Endodermal cell (in vitro differentiated cells): ENCODE measurements at regions not wholly inside any gene's neighbourhood (a gene's known extent, or its start where the extent isn't known, plus 50 kb on each side); places are given as distances from the start of the nearest gene placed in this dataset.

Experiments
- DNase-seq: peaks from one replicate; pipeline ENCODE4 v3.0.0-alpha.2; 2017
- H3K27ac ChIP-seq: 2 replicates; pipeline ENCODE4 v1.5.1; 2013; ENCODE audit warnings: mild to moderate bottlenecking, low read depth, low read length, moderate library complexity
- H3K27me3 ChIP-seq: 2 replicates; pipeline ENCODE4 v1.6.1; 2013; ENCODE audit warnings: mild to moderate bottlenecking, low read length, moderate library complexity; ENCODE audit not compliant: insufficient read depth, control insufficient read depth, poor library complexity, severe bottlenecking
- H3K36me3 ChIP-seq: 2 replicates; pipeline ENCODE4 v1.7.0; 2013; ENCODE audit warnings: mild to moderate bottlenecking, low read length, moderate library complexity; ENCODE audit not compliant: control insufficient read depth, insufficient read depth
- H3K4me1 ChIP-seq: one replicate; pipeline ENCODE4 v1.7.0; 2013; ENCODE audit warnings: low read length; ENCODE audit not compliant: control insufficient read depth, insufficient read depth
- H3K4me3 ChIP-seq: 2 replicates; pipeline ENCODE4 v1.5.1; 2013; ENCODE audit warnings: mild to moderate bottlenecking, low read length, moderate library complexity
- H3K9ac ChIP-seq: 2 replicates; pipeline ENCODE4 v1.6.1; 2013; ENCODE audit warnings: mild to moderate bottlenecking, low read length, moderate library complexity; ENCODE audit not compliant: poor library complexity, severe bottlenecking; ENCODE audit errors: extremely low read depth
- H3K9me3 ChIP-seq: 2 replicates; pipeline ENCODE4 v1.6.1; 2013; ENCODE audit warnings: mild to moderate bottlenecking, low read length, moderate library complexity; ENCODE audit not compliant: control insufficient read depth
- H3K27ac Mint-ChIP-seq: 2 replicates; pipeline ENCODE4 v1.8.0; 2020; ENCODE audit warnings: mixed read lengths
- H3K27me3 Mint-ChIP-seq: 2 replicates; pipeline ENCODE4 v1.8.0; 2021; ENCODE audit warnings: mild to moderate bottlenecking, mixed read lengths; ENCODE audit not compliant: insufficient read depth
- H3K36me3 Mint-ChIP-seq: 2 replicates; pipeline ENCODE4 v1.8.0; 2020; ENCODE audit warnings: low read depth, mixed read lengths
- H3K4me1 Mint-ChIP-seq: 2 replicates; pipeline ENCODE4 v1.8.0; 2020; ENCODE audit warnings: mixed read lengths
- H3K4me3 Mint-ChIP-seq: 2 replicates; pipeline ENCODE4 v1.8.0; 2020; ENCODE audit warnings: mild to moderate bottlenecking, moderate library complexity, mixed read lengths
- H3K9me3 Mint-ChIP-seq: 2 replicates; pipeline ENCODE4 v1.8.0; 2020; ENCODE audit warnings: mild to moderate bottlenecking, mixed read lengths
- CTCF ChIP-seq: fragments of 200-600 bp; sonication (generic); conservative IDR thresholded peaks from 2 replicates; pipeline ENCODE4 v1.5.0; 2021; ENCODE audit warnings: antibody characterized with exemption, mild to moderate bottlenecking
- WGBS, 2 experiments: methylation state at CpG; one replicate each; pipeline versions ENCODE4 v1.1.5 to v1.1.7; 2013; ENCODE audit warnings: missing lambda C conversion rate in 2 of 2, mixed read lengths in 1 of 2; ENCODE audit not compliant: insufficient coverage in 1 of 2, insufficient read length in 1 of 2; 5-methylcytosine and 5-hydroxymethylcytosine counted together

- Mint-ChIP-seq H3K27ac (no peak overlapping the region), H3K27me3 (peaks cover under 1% of the 10 kb centered on the region), H3K4me1 (peaks cover 18% of the 10 kb centered on the region), H3K9me3 (no peaks in the 10 kb centered on the region), H3K36me3 (no peaks in the 10 kb centered on the region), H3K4me3 (no peak overlapping the region)
- WGBS, 2 experiments: 94 to 100% methylated on average over 2 to 5 of the region's 5 CpGs
- no peak overlapping the region for H3K4me3 ChIP-seq
- no peaks in the 10 kb centered on the region for H3K36me3 ChIP-seq
- DNase-seq: no peak
- H3K4me1 ChIP-seq: no peaks in the 10 kb centered on the region
- no peak overlapping the region for H3K27ac ChIP-seq
- H3K9ac ChIP-seq: no peak overlapping the region
- H3K9me3 ChIP-seq: no peaks in the 10 kb centered on the region
- TF ChIP-seq CTCF: no peak
- no peaks in the 10 kb centered on the region for H3K27me3 ChIP-seq
These were observed 721.1 kb downstream of the QKI start for GRCh38 chr6:164135511-164136132.

- Histone ChIP-seq H3K27ac (no peak overlapping the region), H3K4me1 (no peaks in the 10 kb centered on the region), H3K4me3 (no peak overlapping the region), H3K36me3 (no peaks in the 10 kb centered on the region), H3K9me3 (no peaks in the 10 kb centered on the region), H3K9ac (no peak overlapping the region), H3K27me3 (no peaks in the 10 kb centered on the region)
- H3K9me3 Mint-ChIP-seq: no peaks in the 10 kb centered on the region
- no peaks in the 10 kb centered on the region for H3K36me3 Mint-ChIP-seq
- peaks cover 11% of the 10 kb centered on the region for H3K27me3 Mint-ChIP-seq
- no peak overlapping the region for H3K4me3 Mint-ChIP-seq
- H3K4me1 Mint-ChIP-seq: peaks cover 18% of the 10 kb centered on the region
- H3K27ac Mint-ChIP-seq: no peak overlapping the region
- WGBS, 2 experiments: 85 to 100% methylated on average over 1 to 2 of the region's 2 CpGs
- TF ChIP-seq CTCF: no peak
- DNase-seq: no peak
These were observed 718.6 kb downstream of the QKI start for GRCh38 chr6:164133095-164133494.

- H3K27me3 ChIP-seq: no peaks in the 10 kb centered on the region
- TF ChIP-seq CTCF: no peak
- Mint-ChIP-seq H3K36me3 (no peaks in the 10 kb centered on the region), H3K27ac (no peak overlapping the region), H3K4me1 (peaks cover 18% of the 10 kb centered on the region), H3K4me3 (no peak overlapping the region), H3K9me3 (no peaks in the 10 kb centered on the region), H3K27me3 (peaks cover 11% of the 10 kb centered on the region)
- H3K9ac ChIP-seq: no peak overlapping the region
- H3K4me1 ChIP-seq: no peaks in the 10 kb centered on the region
- DNase-seq: no peak
- H3K9me3 ChIP-seq: no peaks in the 10 kb centered on the region
- no peak overlapping the region for H3K4me3 ChIP-seq
- 88 to 100% methylated on average over 1 to 2 of the region's 2 CpGs for WGBS, 2 experiments
- no peak overlapping the region for H3K27ac ChIP-seq
- no peaks in the 10 kb centered on the region for H3K36me3 ChIP-seq
These were observed 716.1 kb downstream of the QKI start for GRCh38 chr6:164130585-164130984.
